PC-9 (cell line): ENCODE measurements at regions not wholly inside any gene's neighbourhood (a gene's known extent, or its start where the extent isn't known, plus 50 kb on each side); places are given as distances from the start of the nearest gene placed in this dataset.

Experiments used
- BruUV-seq: library from RNA; stranded (reverse); fragments of 400-500 nt; replicated peaks from 2 replicates; lab custom pipeline; 2021; lab: Mats Ljungman, UMichigan
- CTCF ChIA-PET: fragments of 300-600 bp; sonication (Branson Sonifier 250); formaldehyde crosslinking; loops from one replicate; lab custom pipeline; 2022; ENCODE audit warnings: antibody characterized with exemption; lab: Charles Lee
- POLR2A ChIA-PET: fragments of 300-600 bp; sonication (Branson Sonifier 250); formaldehyde crosslinking; loops from one replicate; lab custom pipeline; 2022; ENCODE audit warnings: antibody characterized with exemption; ENCODE audit not compliant: unreplicated experiment; lab: Charles Lee
- DNase-seq, 2 experiments: peaks; one replicate each; pipeline versions ENCODE4 v3.0.0 to v3.0.0-alpha.2; 2015 to 2022; ENCODE audit warnings: mixed read lengths in 1 of 2
- H2AFZ ChIP-seq: fragments of 200-600 bp; sonication (generic); 2 replicates; pipeline ENCODE4 v1.8.1; 2017; ENCODE audit warnings: antibody characterized with exemption
- H3F3A ChIP-seq: fragments of 200-600 bp; sonication (generic); 2 replicates; pipeline ENCODE4 v1.8.1; 2017; ENCODE audit warnings: antibody characterized with exemption, mild to moderate bottlenecking, low read depth; ENCODE audit not compliant: insufficient read depth
- H3K27ac ChIP-seq: fragments of 200-600 bp; sonication (generic); 2 replicates; pipeline ENCODE4 v1.6.1; 2016; ENCODE audit warnings: mixed run types
- H3K27me3 ChIP-seq: fragments of 200-600 bp; sonication (generic); 2 replicates; pipeline ENCODE4 v1.6.1; 2016; ENCODE audit warnings: low read depth, mixed run types; ENCODE audit not compliant: insufficient read depth
- H3K36me3 ChIP-seq: fragments of 200-600 bp; sonication (generic); 2 replicates; pipeline ENCODE4 v1.6.1; 2016; ENCODE audit warnings: low read depth, mixed run types
- H3K4me1 ChIP-seq: fragments of 200-600 bp; sonication (generic); replicated peaks from 2 replicates; pipeline ENCODE4 v1.6.1; 2016; ENCODE audit warnings: mixed run types; ENCODE audit not compliant: insufficient read depth
- H3K4me2 ChIP-seq: fragments of 200-600 bp; sonication (generic); 2 replicates; pipeline ENCODE4 v1.6.1; 2017; ENCODE audit warnings: mixed run types
- H3K4me3 ChIP-seq: fragments of 200-600 bp; sonication (generic); 2 replicates; pipeline ENCODE4 v1.6.1; 2016; ENCODE audit warnings: mixed run types
- H3K79me2 ChIP-seq: fragments of 200-600 bp; sonication (generic); 2 replicates; pipeline ENCODE4 v1.6.1; 2017; ENCODE audit warnings: low read depth, mixed run types
- H3K9me2 ChIP-seq: fragments of 200-600 bp; sonication (generic); 2 replicates; pipeline ENCODE4 v1.8.1; 2017; ENCODE audit warnings: mild to moderate bottlenecking; ENCODE audit not compliant: insufficient read depth
- H3K9me3 ChIP-seq: fragments of 200-600 bp; sonication (generic); 2 replicates; pipeline ENCODE4 v1.8.1; 2016; ENCODE audit warnings: low read depth; ENCODE audit not compliant: insufficient read depth
- H4K20me1 ChIP-seq: fragments of 200-600 bp; sonication (generic); 2 replicates; pipeline ENCODE4 v1.8.1; 2017; ENCODE audit not compliant: insufficient read depth
- CTCF ChIP-seq: fragments of 200-600 bp; sonication (generic); conservative IDR thresholded peaks from 2 replicates; pipeline ENCODE4 v1.6.1; 2017; ENCODE audit warnings: mixed run types, antibody characterized with exemption, mild to moderate bottlenecking, moderate library complexity
- EZH2 ChIP-seq: fragments of 200-600 bp; sonication (generic); IDR thresholded peaks from 2 replicates; pipeline ENCODE4 v1.8.0; 2017; ENCODE audit warnings: antibody characterized with exemption, low read depth
- intact Hi-C: fragments of 100-400 bp; cut with micrococcal nuclease; formaldehyde crosslinking; loops from one replicate; pipeline ENCODE4 v1.10.0; 2022; ENCODE audit not compliant: unreplicated experiment

GRCh38 chr13:81283561-81283960 is 942.6 kb upstream of the SPRY2 start:
- Histone ChIP-seq H3K27me3 (no peaks in the 10 kb centered on the region), H3K4me1 (no peaks in the 10 kb centered on the region), H3K27ac (no peak overlapping the region), H3K9me3 (no peaks in the 10 kb centered on the region), H3K36me3 (no peaks in the 10 kb centered on the region), H2AFZ (no peak overlapping the region), H3K9me2 (no peaks in the 10 kb centered on the region), H4K20me1 (no peaks in the 10 kb centered on the region), H3K79me2 (no peaks in the 10 kb centered on the region), H3K4me3 (no peak overlapping the region), H3F3A (no peaks in the 10 kb centered on the region), H3K4me2 (no peak overlapping the region)
- DNase-seq: no peak
- POLR2A ChIA-PET: no interaction called here
- TF ChIP-seq CTCF (no peak), EZH2 (no peak)
- BruUV-seq: no TSS peak
- CTCF ChIA-PET: no interaction called here
- intact Hi-C loops: no loop called here

GRCh38 chr13:81283062-81283461 is 942.1 kb upstream of the SPRY2 start:
- TF ChIP-seq EZH2 (no peak), CTCF (no peak)
- H3K79me2 ChIP-seq: no peaks in the 10 kb centered on the region
- BruUV-seq: no TSS peak
- no peak overlapping the region for H3K4me2 ChIP-seq
- no peaks in the 10 kb centered on the region for H3K9me3 ChIP-seq
- no peaks in the 10 kb centered on the region for H3K36me3 ChIP-seq
- ChIA-PET POLR2A (no interaction called here), CTCF (no interaction called here)
- DNase-seq: no peak
- H3F3A ChIP-seq: no peaks in the 10 kb centered on the region
- H3K9me2 ChIP-seq: no peaks in the 10 kb centered on the region
- H3K4me3 ChIP-seq: no peak overlapping the region
- H3K27ac ChIP-seq: no peak overlapping the region
- no peak overlapping the region for H2AFZ ChIP-seq
- H3K27me3 ChIP-seq: no peaks in the 10 kb centered on the region
- H3K4me1 ChIP-seq: no peaks in the 10 kb centered on the region
- intact Hi-C loops: no loop called here
- H4K20me1 ChIP-seq: no peaks in the 10 kb centered on the region

GRCh38 chr13:81275666-81276258 is 934.8 kb upstream of the SPRY2 start:
- H3K4me1 ChIP-seq: no peaks in the 10 kb centered on the region
- ChIA-PET POLR2A (no interaction called here), CTCF (no interaction called here)
- no peak overlapping the region for H3K4me2 ChIP-seq
- H3K27ac ChIP-seq: no peak overlapping the region
- H3K27me3 ChIP-seq: no peaks in the 10 kb centered on the region
- H3K9me3 ChIP-seq: no peaks in the 10 kb centered on the region
- H3K4me3 ChIP-seq: no peak overlapping the region
- DNase-seq: no peak
- no peak overlapping the region for H2AFZ ChIP-seq
- no peaks in the 10 kb centered on the region for H3K36me3 ChIP-seq
- TF ChIP-seq EZH2 (no peak), CTCF (no peak)
- no peaks in the 10 kb centered on the region for H3K9me2 ChIP-seq
- no peaks in the 10 kb centered on the region for H4K20me1 ChIP-seq
- no peaks in the 10 kb centered on the region for H3F3A ChIP-seq
- intact Hi-C loops: no loop called here
- no TSS peak for BruUV-seq
- no peaks in the 10 kb centered on the region for H3K79me2 ChIP-seq
